ENCODE measurements at regions not wholly inside any gene's neighbourhood (a gene's known extent, or its start where the extent isn't known, plus 50 kb on each side); places are given as distances from the start of the nearest gene placed in this dataset.

DNA sequence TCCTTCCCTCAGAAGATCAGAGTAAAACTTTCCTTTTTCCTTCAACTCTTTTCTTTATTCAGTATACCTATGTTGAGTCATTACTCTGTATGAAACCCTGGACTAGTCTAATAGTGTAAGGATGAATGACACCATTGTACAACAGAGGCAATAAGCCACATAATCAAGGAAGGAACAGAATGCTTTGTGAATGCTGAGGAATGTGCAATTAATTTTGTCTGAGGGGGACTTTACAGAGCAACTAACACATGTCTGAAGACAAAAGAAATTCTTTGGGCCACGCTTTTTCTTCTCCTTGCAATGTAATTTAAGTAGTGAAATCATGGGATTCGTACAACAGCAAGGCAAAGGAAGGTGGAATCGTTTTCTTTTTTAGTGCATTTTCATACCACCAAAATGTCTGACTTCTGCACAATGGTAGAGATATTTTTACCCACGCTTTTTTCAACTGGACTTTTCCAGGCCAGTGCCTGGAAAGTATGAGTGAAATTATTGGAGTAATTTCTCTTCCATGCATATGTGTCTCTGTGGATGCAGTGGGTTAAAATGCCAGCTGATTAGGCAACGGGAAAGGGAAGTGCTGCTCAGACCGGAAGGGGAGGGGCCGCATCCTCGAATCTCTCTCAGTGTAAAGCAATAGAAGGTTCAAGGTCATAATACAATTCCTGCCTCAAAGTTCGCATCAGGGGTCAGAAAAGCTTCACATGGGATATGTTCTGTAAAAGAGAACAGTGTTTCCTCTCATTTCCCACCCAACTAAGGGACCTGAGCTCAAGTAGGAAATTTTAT lies 89.9 kb upstream of the MTHFD1L start:
- Histone ChIP-seq H2AFZ (ENCODE audit: low read length) (no peak overlapping the region), H2BK15ac (ENCODE audit: low read length) (no peak overlapping the region), H4K91ac (replicated peaks; ENCODE audit: insufficient read length, low read length) (no peak overlapping the region), H3K4me2 (ENCODE audit: insufficient read depth in 1 of 2, low read depth in 2 of 2, low read length in 2 of 2) (no peak overlapping the region), H3K9me3 (ENCODE audit: insufficient read depth in 2 of 2, low read depth in 1 of 2, low read length in 1 of 2) (peaks cover 2 to 10% of the 10 kb centered on the region in 2 experiments; a peak in 2 of 4 replicates), H3K4me3 (ENCODE audit: extremely low read depth in 1 of 4, insufficient read depth in 2 of 4, low read depth in 3 of 4, low read length in 4 of 4) (no peak overlapping the region), H3K23ac (ENCODE audit: insufficient read length) (no peak overlapping the region), H4K8ac (ENCODE audit: extremely low read depth, insufficient read depth, low read length) (no peak overlapping the region), H3K79me2 (ENCODE audit: control insufficient read depth in 1 of 2, insufficient read depth in 2 of 2, low read length in 2 of 2) (no peaks in the 10 kb centered on the region), H3K79me1 (ENCODE audit: low read depth, low read length) (no peaks in the 10 kb centered on the region), H3K27me3 (replicated peaks in 1 of 4; ENCODE audit: control insufficient read depth in 3 of 4, extremely low read depth in 1 of 4, insufficient read depth in 3 of 4, low read length in 3 of 4) (no peaks in the 10 kb centered on the region), H3K27ac (ENCODE audit: low read depth, low read length) (no peak overlapping the region), H3K4me1 (replicated peaks in 1 of 4; ENCODE audit: control insufficient read depth in 3 of 4, insufficient read depth in 4 of 4, low read length in 3 of 4) (no peaks in the 10 kb centered on the region), H2BK5ac (ENCODE audit: low read depth, low read length) (no peak overlapping the region), H3K23me2 (ENCODE audit: low read depth, low read length) (no peaks in the 10 kb centered on the region), H3K14ac (ENCODE audit: insufficient read length) (no peak overlapping the region), H2AK5ac (ENCODE audit: low read depth, low read length) (no peak overlapping the region), H2BK20ac (ENCODE audit: low read length) (no peak overlapping the region), H3K18ac (ENCODE audit: extremely low read depth, low read length) (no peak overlapping the region), H2BK120ac (replicated peaks; ENCODE audit: low read depth, low read length) (no peak overlapping the region), H2BK12ac (ENCODE audit: low read depth, low read length) (no peak overlapping the region), H4K5ac (ENCODE audit: insufficient read length, low read depth, low read length) (no peak overlapping the region), H3K9ac (replicated peaks in 1 of 4; ENCODE audit: extremely low read depth in 1 of 4, low read depth in 3 of 4, low read length in 3 of 4) (no peak overlapping the region), H3K36me3 (ENCODE audit: control insufficient read depth in 2 of 4, insufficient read depth in 4 of 4, low read length in 3 of 4) (no peaks in the 10 kb centered on the region), H3K56ac (replicated peaks; ENCODE audit: insufficient read length, low read depth, low read length) (no peak overlapping the region), H3K4ac (replicated peaks; ENCODE audit: insufficient read length, low read depth, low read length) (no peak overlapping the region), H4K20me1 (replicated peaks in 1 of 2; ENCODE audit: control insufficient read depth in 1 of 2, insufficient read depth in 2 of 2, low read length in 2 of 2) (no peaks in the 10 kb centered on the region)
- DNase-seq (ENCODE audit: low read depth in 1 of 2, low spot score in 2 of 2) (no peak), FAIRE-seq (no peak)
- ChIA-PET POLR2A (ENCODE audit: partially characterized antibody) (no interaction called here), CTCF (ENCODE audit: partially characterized antibody) (no interaction called here)
- 88% methylated on average over 9 of the region's 9 CpGs; no CpG with 5 or more reads in 1 of the 2 experiments for WGBS, 2 experiments (ENCODE audit: extremely low coverage in 1 of 2, insufficient coverage in 1 of 2, insufficient read length in 1 of 2, insufficient replicate concordance in 2 of 2, low coverage in 1 of 2, low lambda C conversion rate in 2 of 2, missing lambda C conversion rate in 1 of 2)
- TF ChIP-seq SP2 (IDR thresholded peaks at IDR 0.05; ENCODE audit: low read length) (no peak), RFX5 (IDR thresholded peaks at IDR 0.05; ENCODE audit: borderline replicate concordance, low read depth, low read length) (no peak), POLR2A (IDR thresholded peaks at IDR 0.05; ENCODE audit: control extremely low read depth in 1 of 2, low read depth in 2 of 2, low read length in 2 of 2) (no peak), TAF1 (IDR thresholded peaks at IDR 0.05; ENCODE audit: low read depth, low read length) (no peak), YY1 (IDR thresholded peaks at IDR 0.05; ENCODE audit: low read depth, low read length) (no peak)

Data from H1 (cell line).